Activated B cell treated with CpG ODN at 0.5 μM for 24 hours (primary cell): ENCODE measurements at regions not wholly inside any gene's neighbourhood (a gene's known extent, or its start where the extent isn't known, plus 50 kb on each side); places are given as distances from the start of the nearest gene placed in this dataset.

Experiments
- ATAC-seq: fragments of 200-7000 bp; cut with Tn5 transposase; one replicate; pipeline ENCODE4 v1.10.0; 2021; ENCODE audit warnings: low read depth, mild to moderate bottlenecking, moderate library complexity
- CTCF ChIA-PET: fragments of 350-600 bp; sonication (Branson Sonifier 250); formaldehyde crosslinking; loops from one replicate; lab custom pipeline; 2021; ENCODE audit warnings: antibody characterized with exemption; lab: Charles Lee
- POLR2A ChIA-PET: fragments of 350-600 bp; sonication (Branson Sonifier 250); formaldehyde crosslinking; loops from one replicate; lab custom pipeline; 2021; ENCODE audit warnings: antibody characterized with exemption; lab: Charles Lee
- DNase-seq: peaks from one replicate; pipeline ENCODE4 v3.0.0; 2022
- H3K27ac Mint-ChIP-seq: one replicate; pipeline ENCODE4 v1.8.0; 2020; ENCODE audit warnings: mixed read lengths
- H3K27me3 Mint-ChIP-seq: one replicate; pipeline ENCODE4 v1.8.0; 2021; ENCODE audit warnings: mixed read lengths
- H3K36me3 Mint-ChIP-seq: one replicate; pipeline ENCODE4 v1.8.0; 2021; ENCODE audit warnings: low read depth, mixed read lengths
- H3K4me1 Mint-ChIP-seq: one replicate; pipeline ENCODE4 v1.8.0; 2021; ENCODE audit warnings: mixed read lengths
- H3K4me3 Mint-ChIP-seq: one replicate; pipeline ENCODE4 v1.8.0; 2020; ENCODE audit warnings: mild to moderate bottlenecking, mixed read lengths
- H3K9me3 Mint-ChIP-seq: one replicate; pipeline ENCODE4 v1.8.0; 2020; ENCODE audit warnings: mixed read lengths
- intact Hi-C: fragments of 100-400 bp; cut with micrococcal nuclease; formaldehyde crosslinking; loops from one replicate; pipeline ENCODE4 v1.15.1; 2024
- TF ChIP-seq, protein P1 (sequence below): fragments of 200-600 bp; IDR thresholded peaks from one replicate; pipeline ENCODE4 v1.8.0; 2022; ENCODE audit warnings: antibody characterized with exemption, mild to moderate bottlenecking

DNA sequence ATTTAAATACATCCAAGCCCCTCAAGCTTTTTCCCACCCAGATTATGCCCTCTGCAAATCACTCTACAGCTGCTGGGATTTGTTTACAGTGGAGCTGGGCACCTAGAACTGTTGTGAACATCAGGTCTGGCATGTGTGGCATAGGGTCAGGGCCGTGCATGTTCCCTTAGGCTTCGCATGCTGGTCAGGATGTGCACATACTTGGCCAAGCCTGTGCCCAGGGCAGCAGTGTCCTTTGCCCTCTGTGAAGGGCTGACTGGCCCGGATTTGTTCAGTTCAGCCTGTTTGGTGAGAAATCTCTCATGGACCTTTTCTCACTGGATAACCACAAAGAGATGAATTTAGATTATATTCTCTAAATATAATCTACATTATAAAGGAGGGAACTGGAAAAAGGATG, 471.9 kb downstream of the TRIML1 start:
- TF ChIP-seq, protein P1, sequence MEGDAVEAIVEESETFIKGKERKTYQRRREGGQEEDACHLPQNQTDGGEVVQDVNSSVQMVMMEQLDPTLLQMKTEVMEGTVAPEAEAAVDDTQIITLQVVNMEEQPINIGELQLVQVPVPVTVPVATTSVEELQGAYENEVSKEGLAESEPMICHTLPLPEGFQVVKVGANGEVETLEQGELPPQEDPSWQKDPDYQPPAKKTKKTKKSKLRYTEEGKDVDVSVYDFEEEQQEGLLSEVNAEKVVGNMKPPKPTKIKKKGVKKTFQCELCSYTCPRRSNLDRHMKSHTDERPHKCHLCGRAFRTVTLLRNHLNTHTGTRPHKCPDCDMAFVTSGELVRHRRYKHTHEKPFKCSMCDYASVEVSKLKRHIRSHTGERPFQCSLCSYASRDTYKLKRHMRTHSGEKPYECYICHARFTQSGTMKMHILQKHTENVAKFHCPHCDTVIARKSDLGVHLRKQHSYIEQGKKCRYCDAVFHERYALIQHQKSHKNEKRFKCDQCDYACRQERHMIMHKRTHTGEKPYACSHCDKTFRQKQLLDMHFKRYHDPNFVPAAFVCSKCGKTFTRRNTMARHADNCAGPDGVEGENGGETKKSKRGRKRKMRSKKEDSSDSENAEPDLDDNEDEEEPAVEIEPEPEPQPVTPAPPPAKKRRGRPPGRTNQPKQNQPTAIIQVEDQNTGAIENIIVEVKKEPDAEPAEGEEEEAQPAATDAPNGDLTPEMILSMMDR = no peak
- no peak for DNase-seq
- ChIA-PET CTCF (no interaction called here), POLR2A (no interaction called here)
- intact Hi-C loops = no loop called here
- no peak overlapping the region for H3K27ac Mint-ChIP-seq
- H3K27me3 Mint-ChIP-seq = no peaks in the 10 kb centered on the region
- H3K4me1 Mint-ChIP-seq = no peaks in the 10 kb centered on the region
- H3K36me3 Mint-ChIP-seq = no peaks in the 10 kb centered on the region
- no peak for ATAC-seq
- no peak overlapping the region for H3K4me3 Mint-ChIP-seq
- H3K9me3 Mint-ChIP-seq = no peaks in the 10 kb centered on the region

DNA sequence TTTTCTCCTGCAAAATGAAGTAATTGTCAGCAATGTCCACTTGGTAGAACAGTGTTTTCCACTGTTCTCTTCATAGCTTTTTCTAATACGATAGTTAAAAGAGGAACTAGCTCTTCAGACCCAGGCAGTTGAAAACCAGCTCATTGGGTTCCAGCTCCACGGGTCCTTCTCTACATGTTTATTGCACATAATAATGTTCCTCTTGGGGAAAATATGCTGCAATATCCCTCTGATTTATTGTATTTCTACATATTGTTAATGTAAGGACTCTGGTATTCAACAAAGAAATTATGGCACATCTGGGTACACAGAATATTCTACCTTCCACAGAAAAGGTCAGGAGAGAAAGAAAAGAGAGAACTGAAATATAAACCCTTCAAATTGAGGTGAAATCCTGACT, 473.4 kb downstream of the TRIML1 start:
- Mint-ChIP-seq H3K27me3 (no peaks in the 10 kb centered on the region), H3K4me1 (no peaks in the 10 kb centered on the region), H3K4me3 (no peak overlapping the region), H3K9me3 (peaks cover 3% of the 10 kb centered on the region), H3K36me3 (no peaks in the 10 kb centered on the region), H3K27ac (no peak overlapping the region)
- TF ChIP-seq, protein P1 = no peak
- no peak for DNase-seq
- POLR2A ChIA-PET = no interaction called here
- intact Hi-C loops = no loop called here
- CTCF ChIA-PET = no interaction called here
- ATAC-seq = no peak

DNA sequence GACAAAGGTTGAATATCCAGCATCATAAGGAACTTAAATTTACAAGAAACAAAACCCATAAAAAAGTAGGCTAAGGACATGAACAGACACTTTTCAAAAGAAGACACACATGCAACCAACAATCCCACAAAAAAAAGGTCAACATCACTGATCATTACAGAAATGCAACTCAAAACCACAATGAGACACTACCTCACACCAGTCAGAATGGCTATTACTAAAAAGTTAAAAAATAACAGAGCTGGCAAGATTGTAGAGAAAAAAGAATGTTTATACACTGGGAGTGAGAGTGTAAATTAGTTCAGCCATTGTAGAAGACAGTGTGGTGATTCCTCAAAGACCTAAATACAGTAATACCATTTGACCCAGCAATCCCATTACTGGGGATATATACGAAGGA, 474.7 kb downstream of the TRIML1 start:
- Mint-ChIP-seq H3K27me3 (no peaks in the 10 kb centered on the region), H3K4me1 (no peaks in the 10 kb centered on the region), H3K4me3 (no peak overlapping the region), H3K9me3 (peaks cover 7% of the 10 kb centered on the region), H3K27ac (no peak overlapping the region), H3K36me3 (no peaks in the 10 kb centered on the region)
- CTCF ChIA-PET = no interaction called here
- TF ChIP-seq, protein P1 = no peak
- POLR2A ChIA-PET = no interaction called here
- ATAC-seq (no peak), DNase-seq (no peak)
- intact Hi-C loops = no loop called here

DNA sequence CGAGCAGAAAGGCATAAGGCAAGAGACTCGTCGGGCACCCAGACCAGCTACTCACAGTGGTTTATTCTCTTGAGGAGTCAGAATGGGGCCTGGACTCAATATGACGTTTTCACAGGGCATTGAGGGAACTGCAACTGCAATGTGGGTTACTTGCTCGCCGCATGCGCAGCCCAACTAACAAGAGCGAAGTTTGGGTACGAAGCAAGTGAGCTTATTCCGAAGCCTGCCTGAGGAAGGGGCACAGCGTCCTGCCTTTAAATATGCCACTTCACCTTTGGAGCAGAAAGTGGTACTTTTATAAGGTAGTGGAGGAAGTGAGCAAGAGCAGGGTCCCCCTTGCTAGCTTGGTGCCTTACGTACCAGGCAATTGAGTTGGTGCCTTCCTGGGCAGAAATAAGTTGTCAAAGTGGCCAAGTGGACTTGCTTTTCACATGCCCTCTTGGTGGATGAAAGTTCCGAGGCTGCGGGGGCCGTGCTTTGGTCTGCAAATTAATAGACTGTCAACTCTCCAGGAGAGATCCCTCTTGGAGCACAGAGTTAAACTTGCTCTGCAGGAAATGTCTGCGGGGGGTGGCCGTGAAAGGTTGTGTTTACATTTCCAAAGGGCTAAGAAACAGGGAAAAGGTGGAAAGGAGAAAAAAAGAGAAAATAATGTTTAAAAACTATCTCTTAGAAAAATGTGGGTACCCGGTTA, 480.4 kb downstream of the TRIML1 start:
- H3K4me3 Mint-ChIP-seq = no peak overlapping the region
- ATAC-seq (no peak), DNase-seq (no peak)
- no peak overlapping the region for H3K27ac Mint-ChIP-seq
- no peaks in the 10 kb centered on the region for H3K27me3 Mint-ChIP-seq
- intact Hi-C loops = no loop called here
- no peaks in the 10 kb centered on the region for H3K4me1 Mint-ChIP-seq
- CTCF ChIA-PET = no interaction called here
- peaks cover 13% of the 10 kb centered on the region for H3K9me3 Mint-ChIP-seq
- POLR2A ChIA-PET = no interaction called here
- TF ChIP-seq, protein P1 = no peak
- H3K36me3 Mint-ChIP-seq = no peaks in the 10 kb centered on the region

DNA sequence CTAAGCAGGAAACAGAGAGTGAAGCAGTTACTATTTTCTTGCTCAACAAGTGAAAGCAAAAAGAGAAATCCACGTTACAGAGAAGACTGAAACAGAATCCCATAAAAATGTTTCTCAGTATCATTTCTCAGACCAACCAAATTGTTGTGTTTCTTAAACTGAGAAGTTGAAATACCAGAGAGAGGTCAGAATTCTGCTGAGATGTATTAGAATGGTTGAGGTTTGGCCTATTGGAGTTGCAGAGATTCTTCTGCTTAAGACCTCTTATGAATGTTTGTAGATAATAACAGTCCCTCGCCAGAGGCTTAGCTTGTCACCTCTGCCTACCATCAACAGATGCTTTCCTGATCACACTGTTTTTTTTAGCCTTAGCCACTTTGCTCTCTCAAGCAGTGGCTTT, 481.4 kb downstream of the TRIML1 start:
- intact Hi-C loops = no loop called here
- ATAC-seq (no peak), DNase-seq (no peak)
- Mint-ChIP-seq H3K27me3 (no peaks in the 10 kb centered on the region), H3K27ac (no peak overlapping the region), H3K36me3 (no peaks in the 10 kb centered on the region), H3K4me1 (no peaks in the 10 kb centered on the region), H3K9me3 (peaks cover 13% of the 10 kb centered on the region), H3K4me3 (no peak overlapping the region)
- ChIA-PET POLR2A (no interaction called here), CTCF (no interaction called here)
- TF ChIP-seq, protein P1 = no peak
